ENCODE measurements at regions not wholly inside any gene's neighbourhood (a gene's known extent, or its start where the extent isn't known, plus 50 kb on each side); places are given as distances from the start of the nearest gene placed in this dataset.

DNA sequence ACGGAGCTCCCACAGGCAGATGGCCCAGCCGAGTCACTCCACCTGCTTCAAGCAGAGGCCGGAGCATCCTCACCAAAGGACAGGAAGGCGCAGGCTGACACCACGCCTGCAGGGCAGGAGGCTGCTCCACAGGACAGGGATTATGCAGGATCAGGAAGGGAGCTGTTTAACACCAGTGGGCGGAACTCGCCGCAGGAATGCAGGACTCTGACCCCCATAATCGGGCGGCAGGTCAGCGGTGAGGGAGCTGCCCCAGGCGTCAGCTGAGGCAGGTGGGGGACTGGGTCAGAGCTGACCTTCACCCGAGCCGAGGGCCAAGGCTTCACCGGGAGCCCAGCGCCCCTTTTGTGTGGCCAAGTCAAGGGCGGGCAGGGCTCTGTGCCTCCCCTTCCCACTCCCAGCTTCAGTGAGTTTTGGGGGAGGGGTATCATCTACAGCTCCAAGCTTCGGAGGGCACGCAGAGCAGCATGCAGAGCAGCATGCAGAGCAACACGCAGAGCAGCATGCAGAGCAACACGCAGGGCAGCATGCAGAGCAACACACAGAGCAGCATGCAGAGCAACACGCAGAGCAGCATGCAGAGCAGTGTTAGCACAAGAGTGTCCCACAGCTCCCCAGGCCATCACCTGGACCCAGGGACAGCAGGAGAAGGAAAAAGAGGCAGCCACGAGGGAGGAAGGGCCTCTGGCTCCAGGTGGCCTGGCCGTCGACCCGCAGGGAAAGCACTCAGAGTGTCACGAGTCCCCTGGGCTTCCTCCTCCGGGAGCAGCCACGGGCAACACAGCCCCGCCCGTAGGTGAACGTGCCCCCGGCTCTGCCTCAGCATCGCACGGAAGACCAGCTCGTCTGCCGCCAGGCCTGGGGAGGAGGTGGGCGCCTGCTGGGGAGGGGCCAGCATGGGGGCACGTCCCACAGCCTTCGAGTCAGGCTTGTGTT, 151.7 kb upstream of the PPP2R2D start (continued):
- TF ChIP-seq PCBP1 (IDR thresholded peaks at IDR 0.05; ENCODE audit: borderline replicate concordance, low read depth, low read length) = no peak
- peak; percentile 82 for TF ChIP-seq TARDBP (CRISPR knock-in tag; IDR thresholded peaks at IDR 0.05)
- TF ChIP-seq, protein P1, sequence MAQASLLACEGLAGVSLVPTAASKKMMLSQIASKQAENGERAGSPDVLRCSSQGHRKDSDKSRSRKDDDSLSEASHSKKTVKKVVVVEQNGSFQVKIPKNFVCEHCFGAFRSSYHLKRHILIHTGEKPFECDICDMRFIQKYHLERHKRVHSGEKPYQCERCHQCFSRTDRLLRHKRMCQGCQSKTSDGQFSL (CRISPR knock-in tag; IDR thresholded peaks at IDR 0.05) = peak; percentile 52; the same call in 1 of the 2 replicates
- peak; percentile 85 for TF ChIP-seq ZNF292 (CRISPR knock-in tag; IDR thresholded peaks at IDR 0.05; ENCODE audit: borderline replicate concordance, low read depth)
- TF ChIP-seq, protein P2, sequence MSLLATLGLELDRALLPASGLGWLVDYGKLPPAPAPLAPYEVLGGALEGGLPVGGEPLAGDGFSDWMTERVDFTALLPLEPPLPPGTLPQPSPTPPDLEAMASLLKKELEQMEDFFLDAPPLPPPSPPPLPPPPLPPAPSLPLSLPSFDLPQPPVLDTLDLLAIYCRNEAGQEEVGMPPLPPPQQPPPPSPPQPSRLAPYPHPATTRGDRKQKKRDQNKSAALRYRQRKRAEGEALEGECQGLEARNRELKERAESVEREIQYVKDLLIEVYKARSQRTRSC (CRISPR knock-in tag; IDR thresholded peaks at IDR 0.05; ENCODE audit: low read depth) = no peak
- TF ChIP-seq NR2C2 (CRISPR knock-in tag; IDR thresholded peaks at IDR 0.05; ENCODE audit: borderline replicate concordance) = 0 out of 2 replicates have a peak, but pooled peaks have one; percentile 36
- no peak for TF ChIP-seq PCBP2 (optimal IDR thresholded peaks at IDR 0.05; ENCODE audit: low read depth, low read length, poor library complexity, severe bottlenecking)
- TF ChIP-seq ZFY (CRISPR knock-in tag; IDR thresholded peaks at IDR 0.05) = peak; percentile 47; the same call in 1 of the 2 replicates
- TF ChIP-seq, protein P3, sequence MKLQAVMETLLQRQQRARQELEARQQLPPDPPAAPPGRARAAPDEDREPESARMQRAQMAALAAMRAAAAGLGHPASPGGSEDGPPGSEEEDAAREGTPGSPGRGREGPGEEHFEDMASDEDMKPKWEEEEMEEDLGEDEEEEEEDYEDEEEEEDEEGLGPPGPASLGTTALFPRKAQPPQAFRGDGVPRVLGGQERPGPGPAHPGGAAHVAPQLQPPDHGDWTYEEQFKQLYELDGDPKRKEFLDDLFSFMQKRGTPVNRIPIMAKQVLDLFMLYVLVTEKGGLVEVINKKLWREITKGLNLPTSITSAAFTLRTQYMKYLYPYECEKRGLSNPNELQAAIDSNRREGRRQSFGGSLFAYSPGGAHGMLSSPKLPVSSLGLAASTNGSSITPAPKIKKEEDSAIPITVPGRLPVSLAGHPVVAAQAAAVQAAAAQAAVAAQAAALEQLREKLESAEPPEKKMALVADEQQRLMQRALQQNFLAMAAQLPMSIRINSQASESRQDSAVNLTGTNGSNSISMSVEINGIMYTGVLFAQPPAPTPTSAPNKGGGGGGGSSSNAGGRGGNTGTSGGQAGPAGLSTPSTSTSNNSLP (IDR thresholded peaks at IDR 0.05; ENCODE audit: low read depth, low read length) = no peak
- no peak for TF ChIP-seq FOSL1 (CRISPR knock-in tag; IDR thresholded peaks at IDR 0.05; ENCODE audit: borderline replicate concordance)
- TF ChIP-seq MBD4 (IDR thresholded peaks at IDR 0.05; ENCODE audit: borderline replicate concordance, low read length) = no peak
- no peak for TF ChIP-seq NKX3-1 (CRISPR knock-in tag; IDR thresholded peaks at IDR 0.05)
- TF ChIP-seq MEIS2 (CRISPR knock-in tag; IDR thresholded peaks at IDR 0.05) = peak; percentile 16; the same call in 1 of the 2 replicates
- TF ChIP-seq ZNF343 (CRISPR knock-in tag; IDR thresholded peaks at IDR 0.05) = no peak
- no peak for TF ChIP-seq ZFP36L2 (CRISPR knock-in tag; IDR thresholded peaks at IDR 0.05)
- no peak for TF ChIP-seq ZSCAN29 (CRISPR knock-in tag; conservative IDR thresholded peaks at IDR 0.05)
- peak; percentile 26; the same call in 1 of the 2 replicates for TF ChIP-seq MED1 (CRISPR knock-in tag; IDR thresholded peaks at IDR 0.05)
- peak; percentile 91 for TF ChIP-seq HNF4A (CRISPR knock-in tag; IDR thresholded peaks at IDR 0.05)
- TF ChIP-seq, protein P4, sequence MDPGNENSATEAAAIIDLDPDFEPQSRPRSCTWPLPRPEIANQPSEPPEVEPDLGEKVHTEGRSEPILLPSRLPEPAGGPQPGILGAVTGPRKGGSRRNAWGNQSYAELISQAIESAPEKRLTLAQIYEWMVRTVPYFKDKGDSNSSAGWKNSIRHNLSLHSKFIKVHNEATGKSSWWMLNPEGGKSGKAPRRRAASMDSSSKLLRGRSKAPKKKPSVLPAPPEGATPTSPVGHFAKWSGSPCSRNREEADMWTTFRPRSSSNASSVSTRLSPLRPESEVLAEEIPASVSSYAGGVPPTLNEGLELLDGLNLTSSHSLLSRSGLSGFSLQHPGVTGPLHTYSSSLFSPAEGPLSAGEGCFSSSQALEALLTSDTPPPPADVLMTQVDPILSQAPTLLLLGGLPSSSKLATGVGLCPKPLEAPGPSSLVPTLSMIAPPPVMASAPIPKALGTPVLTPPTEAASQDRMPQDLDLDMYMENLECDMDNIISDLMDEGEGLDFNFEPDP (CRISPR knock-in tag; conservative IDR thresholded peaks at IDR 0.05) = 0 out of 2 replicates have a peak, but pooled peaks have one; percentile 52
- TF ChIP-seq, protein P5, sequence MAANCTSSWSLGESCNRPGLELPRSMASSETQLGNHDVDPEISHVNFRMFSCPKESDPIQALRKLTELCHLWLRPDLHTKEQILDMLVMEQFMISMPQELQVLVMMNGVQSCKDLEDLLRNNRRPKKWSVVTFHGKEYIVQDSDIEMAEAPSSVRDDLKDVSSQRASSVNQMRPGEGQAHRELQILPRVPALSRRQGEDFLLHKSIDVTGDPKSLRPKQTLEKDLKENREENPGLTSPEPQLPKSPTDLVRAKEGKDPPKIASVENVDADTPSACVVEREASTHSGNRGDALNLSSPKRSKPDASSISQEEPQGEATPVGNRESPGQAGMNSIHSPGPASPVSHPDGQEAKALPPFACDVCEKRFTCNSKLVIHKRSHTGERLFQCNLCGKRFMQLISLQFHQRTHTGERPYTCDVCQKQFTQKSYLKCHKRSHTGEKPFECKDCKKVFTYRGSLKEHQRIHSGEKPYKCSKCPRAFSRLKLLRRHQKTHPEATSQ (CRISPR knock-in tag; IDR thresholded peaks at IDR 0.05; ENCODE audit: borderline replicate concordance) = no peak
- TF ChIP-seq ZNF619 (CRISPR knock-in tag; IDR thresholded peaks at IDR 0.05) = no peak
